ENCODE measurements at regions not wholly inside any gene's neighbourhood (a gene's known extent, or its start where the extent isn't known, plus 50 kb on each side); places are given as distances from the start of the nearest gene placed in this dataset.
"Not testable (repeated sequence)": the region's sequence is repeated elsewhere in the genome, so short reads cannot be mapped to it uniquely, and the experiment has no call there.

DNA sequence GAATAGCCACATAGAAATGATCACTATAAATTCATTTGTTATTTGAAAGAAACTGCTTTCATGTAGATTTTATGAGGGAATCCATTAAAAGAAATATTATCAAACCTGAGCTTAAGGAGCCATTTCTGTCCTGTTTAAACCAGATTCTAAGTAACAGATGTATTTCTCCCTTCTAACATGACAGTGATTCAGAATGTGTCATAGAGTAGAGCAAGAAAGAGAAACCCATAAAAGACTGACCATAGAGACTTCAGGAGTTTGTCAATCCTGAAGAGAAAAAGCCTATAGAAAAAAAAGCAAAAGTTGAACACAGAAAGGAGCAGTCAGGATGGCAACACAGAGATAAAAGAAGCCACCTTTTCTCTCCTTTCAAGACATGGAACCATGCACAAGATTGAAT, 390.6 kb downstream of the PRIM2 start:
- DNase-seq (ENCODE audit: low spot score): not testable (repeated sequence)

DNA sequence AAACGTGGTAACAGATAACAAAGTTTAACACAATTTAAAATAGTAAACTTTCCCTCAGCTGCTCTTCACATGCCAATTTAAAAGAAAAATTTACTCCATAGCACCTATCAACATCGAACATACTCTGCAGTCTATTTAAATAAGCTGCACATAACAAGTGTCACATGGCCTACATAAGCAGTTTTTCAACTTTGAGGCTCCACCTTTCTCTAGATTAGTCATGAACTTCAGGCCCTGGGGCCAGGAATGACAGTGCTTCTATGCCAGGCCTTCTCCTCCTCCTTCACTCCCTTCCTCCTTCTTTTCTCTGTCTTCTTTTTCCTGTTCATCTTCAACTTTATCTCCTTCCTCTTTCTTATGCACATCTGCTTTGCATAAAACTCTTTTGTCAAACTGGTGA, 405.1 kb downstream of the PRIM2 start:
- not testable (repeated sequence) for DNase-seq (ENCODE audit: low spot score)

DNA sequence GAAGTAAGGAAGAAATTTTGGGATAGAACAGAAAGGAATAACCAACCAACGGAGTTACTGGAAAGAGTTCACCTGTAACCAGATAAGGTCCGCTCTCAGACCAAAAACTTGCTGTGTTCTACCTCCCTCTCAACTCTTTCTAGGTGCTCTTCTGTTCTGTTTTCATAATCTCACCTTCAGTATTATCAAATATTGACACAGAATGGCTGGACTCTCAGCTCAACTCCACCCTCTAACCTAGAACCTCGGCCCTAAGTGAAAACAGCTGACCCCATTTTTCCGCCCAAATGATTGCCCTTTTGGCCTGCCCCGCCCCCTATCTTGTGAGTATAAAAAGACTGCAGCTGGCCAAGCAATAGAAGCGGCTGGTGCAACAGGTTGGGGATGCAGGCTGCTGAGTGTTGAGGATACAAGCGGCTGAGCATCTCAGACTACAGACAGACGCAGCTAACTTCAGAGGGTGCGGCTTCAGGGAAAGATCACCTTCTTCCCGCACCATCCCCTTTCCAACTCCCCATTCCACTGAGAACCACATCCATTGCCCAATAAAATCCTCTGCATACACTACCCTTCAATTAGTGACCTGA, 406.5 kb downstream of the PRIM2 start:
- not testable (repeated sequence) for DNase-seq (ENCODE audit: low spot score)

DNA sequence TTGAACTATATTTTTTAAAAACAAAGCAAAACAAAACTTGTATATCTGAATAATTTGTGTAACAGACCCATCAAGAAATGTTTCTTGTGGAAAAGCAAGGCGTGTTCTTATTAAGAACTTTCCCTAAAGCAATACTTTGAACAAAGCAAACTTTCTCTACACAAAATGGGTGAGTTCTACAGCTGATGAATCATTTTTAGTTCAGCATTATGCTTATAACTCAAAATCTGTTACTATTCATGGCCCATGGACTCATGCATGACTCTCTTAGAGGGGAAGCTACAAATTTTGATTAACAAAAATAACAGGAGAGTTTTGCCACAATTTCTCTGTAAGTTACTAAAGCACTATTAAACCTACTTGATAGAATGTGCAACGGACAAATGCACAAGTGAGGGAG, 412.0 kb downstream of the PRIM2 start:
- DNase-seq (ENCODE audit: low spot score): not testable (repeated sequence)

DNA sequence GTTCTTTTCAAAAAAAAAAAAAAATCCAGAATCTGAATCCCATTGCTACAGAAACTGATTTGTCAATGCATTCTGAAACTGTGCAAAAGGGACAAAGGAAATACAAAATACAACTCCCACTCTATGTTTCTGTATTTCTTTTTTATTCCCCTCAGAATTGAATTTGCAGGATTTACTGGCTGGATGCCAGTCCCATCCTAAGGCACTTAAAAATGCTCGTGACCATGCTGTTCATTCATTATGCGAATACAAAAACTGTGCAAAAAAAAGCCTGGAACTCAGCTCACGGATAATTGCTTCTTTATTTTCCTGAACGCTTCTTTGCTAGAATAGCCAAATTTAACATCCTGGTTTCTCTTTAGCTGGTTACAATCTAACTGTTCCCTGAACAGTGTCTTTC, 413.3 kb downstream of the PRIM2 start:
- not testable (repeated sequence) for DNase-seq (ENCODE audit: low spot score)

DNA sequence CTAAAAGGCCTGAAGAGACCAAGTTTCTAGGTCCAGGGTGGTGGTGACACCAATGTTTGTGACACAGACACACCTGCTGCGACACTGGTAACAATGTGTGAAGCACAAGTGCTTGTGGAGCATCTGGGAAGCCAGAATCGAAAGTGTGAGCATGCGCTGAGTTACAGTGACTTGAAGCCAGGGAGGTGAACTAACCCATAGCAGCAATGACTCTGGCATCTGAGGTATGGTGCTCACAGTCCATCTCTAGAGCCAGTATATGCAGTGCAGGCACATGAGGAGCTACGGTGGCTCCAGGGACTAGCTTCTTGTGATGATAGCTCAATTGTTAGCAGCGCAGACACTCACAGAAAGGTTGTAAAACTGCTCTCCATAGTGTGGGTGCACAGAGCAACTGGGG, 430.3 kb downstream of the PRIM2 start:
- DNase-seq (ENCODE audit: low spot score): not testable (repeated sequence)

DNA sequence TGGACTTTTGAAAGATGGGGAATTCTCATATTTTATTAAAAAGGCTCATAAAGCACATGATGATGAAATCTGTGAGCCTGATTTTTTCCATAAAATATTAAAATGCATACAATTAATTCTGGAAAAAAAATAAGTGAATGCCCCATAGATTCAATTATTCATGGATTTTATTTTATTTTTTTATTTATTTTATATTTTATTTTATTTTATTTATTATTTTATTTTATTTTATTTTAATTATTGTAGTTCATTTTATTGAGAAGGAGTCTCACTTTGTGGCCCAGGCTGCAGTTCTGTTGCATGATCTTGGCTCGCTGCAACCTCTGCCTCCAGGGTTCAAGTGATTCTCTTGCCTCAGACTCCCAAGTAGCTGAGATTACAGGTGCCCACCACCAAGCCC, 442.4 kb downstream of the PRIM2 start:
- DNase-seq (ENCODE audit: low spot score): not testable (repeated sequence)

DNA sequence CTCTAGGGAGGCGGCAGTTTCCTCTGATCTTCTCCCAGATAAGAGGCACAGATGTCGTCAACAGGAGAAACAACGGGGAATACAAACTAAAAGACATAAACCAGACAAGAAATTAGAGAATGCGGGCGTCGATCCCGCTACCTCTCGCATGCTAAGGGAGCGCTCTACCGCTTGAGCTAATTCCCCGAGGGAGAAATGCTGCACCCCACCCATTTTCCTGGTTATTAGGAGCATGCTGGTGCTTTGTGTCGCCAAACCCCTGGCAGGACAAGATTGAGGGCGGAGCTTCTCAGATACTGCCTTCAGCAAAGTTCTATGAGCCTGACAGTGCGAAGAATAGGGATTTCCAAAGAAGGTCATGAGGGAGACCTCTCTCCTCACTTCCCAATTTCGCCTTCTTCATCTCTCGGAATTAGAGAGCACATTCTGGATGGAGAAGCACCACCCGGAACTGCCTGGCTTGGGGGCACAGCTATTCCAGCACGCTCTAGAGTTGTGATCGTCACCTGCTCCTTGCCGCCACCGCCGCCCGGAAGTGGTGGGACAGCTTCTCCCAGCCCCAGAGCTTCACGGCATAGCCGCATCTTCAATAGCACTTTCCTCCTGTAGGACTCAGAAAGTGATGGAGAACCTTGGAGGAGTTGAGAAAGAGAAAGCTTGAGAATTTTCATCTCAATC, 475.4 kb downstream of the PRIM2 start:
- not testable (repeated sequence) for DNase-seq (ENCODE audit: low spot score)

DNA sequence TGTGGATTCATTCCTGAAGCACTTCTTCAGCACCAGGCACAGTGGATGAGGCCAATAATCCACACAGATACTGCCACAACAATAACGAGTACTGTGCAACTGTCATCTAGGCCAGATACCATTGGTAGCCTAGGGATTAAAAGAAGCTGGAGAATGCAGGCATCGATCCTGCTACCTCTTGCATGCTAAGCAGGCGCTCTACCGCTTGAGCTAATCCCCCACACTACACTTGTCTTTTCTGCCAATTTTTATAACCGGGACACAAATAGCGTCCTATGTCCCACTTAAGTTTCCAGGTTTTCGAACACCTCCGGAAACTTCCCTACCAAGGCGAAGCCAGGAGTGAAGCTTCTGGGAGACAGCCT, 475.9 kb downstream of the PRIM2 start:
- not testable (repeated sequence) for DNase-seq (ENCODE audit: low spot score)

DNA sequence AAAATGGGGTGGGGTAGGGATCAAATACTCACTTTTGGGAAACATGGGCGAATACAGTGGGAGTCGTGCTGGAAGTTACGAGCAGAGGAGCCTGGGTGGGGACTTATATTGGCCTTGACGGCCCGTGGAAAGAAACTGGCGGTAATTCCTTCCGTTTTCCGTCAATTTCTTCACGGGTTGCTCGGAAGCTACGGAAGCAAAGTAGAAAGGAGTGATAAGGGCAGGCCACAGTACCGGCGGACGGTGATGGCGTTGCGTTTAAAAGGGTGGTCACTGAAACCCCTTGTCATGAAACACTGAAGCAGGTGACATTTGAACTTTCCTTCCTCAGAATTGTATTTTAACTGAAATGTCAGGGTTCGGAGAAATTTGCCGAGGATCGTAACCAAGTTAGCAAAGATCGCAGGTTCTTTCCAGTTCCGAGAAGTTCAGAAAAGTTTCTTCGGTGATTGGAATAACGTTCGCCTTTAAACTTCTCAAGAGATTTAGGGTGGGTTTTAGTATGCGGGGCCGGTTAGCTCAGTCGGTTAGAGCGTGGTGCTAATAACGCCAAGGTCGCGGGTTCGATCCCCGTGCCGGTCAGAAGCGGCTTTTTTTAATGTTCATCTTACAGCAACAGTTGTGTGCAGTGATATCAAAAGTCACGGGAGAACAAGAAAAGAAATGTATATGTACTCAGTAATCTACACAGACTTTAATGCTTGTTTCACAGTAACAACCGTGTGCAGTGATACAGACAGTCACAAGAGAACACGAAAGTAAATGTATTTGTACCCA, 482.5 kb downstream of the PRIM2 start:
- not testable (repeated sequence) for DNase-seq (ENCODE audit: low spot score)

DNA sequence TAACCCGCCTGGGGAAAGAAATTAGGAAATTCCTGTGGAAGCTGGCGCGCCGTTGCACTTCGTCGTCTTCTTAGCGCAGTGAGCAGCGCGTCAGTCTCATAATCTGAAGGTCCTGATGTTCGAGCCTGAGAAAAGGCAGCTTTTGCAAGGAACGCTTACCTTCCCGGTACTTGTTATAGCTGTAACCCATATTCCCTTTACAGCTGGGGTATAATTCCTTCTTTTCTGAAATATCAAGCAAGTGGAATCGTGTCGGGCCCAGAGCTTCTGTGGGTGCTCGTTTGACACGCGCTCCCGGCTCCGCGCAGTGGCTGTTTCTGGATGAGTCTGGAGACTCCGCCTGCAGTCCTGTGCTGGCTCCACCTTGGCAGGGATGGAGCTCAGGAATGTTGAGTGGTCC, 491.2 kb downstream of the PRIM2 start:
- DNase-seq (ENCODE audit: low spot score): not testable (repeated sequence)

DNA sequence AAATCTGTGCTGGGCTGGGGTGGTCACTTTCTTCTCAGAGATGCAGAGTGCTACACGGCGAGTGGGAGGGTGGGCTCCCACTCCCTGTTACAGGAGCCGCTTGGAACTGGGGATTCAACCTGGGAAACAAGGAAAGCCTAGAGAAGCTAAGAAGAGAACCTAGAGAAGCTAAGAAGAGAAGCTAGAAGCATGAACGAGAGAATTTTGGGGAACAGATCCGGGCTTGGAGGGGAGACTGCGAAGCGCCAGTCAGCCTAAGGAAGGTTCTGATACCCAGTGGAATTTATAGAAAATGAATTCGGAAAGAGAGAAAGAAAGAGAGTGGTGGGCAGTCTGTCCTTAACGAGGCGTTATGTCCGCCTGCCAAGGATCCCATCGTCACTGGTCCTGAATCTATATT, 492.0 kb downstream of the PRIM2 start:
- not testable (repeated sequence) for DNase-seq (ENCODE audit: low spot score)

DNA sequence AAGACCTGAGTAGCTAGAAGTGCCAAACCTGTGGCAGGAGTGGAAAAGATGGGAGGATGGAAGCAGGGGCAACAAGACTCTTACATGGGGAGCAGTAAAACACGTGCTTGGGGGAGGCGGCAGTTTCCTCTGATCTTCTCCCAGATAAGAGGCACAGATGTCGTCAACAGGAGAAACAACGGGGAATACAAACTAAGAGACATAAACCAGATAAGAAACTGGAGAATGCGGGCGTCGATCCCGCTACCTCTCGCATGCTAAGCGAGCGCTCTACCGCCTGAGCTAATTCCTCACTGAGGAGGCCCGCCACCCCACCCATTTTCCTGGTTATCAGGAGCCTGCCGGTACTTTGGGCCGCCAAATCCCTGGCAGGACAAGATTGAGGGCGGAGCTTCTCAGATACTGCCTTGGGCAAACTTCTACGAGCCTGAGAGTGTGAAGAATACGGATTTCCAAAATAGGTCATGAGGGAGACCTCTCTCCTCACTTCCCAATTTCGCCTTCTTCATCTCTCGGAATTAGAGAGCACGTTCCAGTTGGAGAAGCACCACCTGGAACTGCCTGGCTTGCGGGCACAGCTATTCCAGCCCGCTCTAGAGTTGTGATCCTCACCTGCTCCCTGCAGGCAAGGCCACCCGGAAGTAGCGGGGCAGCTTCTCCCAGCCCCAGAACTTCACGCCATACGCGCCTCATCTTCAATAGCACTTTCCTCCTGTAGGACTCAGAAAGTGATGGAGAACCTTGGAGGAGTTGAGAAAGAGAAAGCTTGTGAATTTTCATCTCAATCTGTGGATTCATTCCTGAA, 496.0 kb downstream of the PRIM2 start:
- not testable (repeated sequence) for DNase-seq (ENCODE audit: low spot score)

DNA sequence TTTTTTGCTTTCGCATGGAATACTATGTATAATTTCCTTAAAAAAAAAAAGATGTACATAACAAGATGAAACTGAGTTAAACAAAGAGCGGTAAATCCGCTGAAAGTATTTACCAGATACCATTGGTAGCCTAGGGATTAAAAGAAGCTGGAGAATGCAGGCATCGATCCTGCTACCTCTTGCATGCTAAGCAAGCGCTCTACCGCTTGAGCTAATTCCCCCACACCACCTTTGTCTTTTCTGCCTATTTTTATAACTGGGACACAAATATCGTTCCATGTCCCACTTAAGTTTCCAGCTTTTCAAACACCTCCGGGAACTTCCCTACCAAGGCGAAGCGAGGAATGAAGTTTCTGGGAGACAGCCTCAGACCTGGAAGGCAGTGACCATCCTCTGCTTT, 498.4 kb downstream of the PRIM2 start:
- DNase-seq (ENCODE audit: low spot score): not testable (repeated sequence)

DNA sequence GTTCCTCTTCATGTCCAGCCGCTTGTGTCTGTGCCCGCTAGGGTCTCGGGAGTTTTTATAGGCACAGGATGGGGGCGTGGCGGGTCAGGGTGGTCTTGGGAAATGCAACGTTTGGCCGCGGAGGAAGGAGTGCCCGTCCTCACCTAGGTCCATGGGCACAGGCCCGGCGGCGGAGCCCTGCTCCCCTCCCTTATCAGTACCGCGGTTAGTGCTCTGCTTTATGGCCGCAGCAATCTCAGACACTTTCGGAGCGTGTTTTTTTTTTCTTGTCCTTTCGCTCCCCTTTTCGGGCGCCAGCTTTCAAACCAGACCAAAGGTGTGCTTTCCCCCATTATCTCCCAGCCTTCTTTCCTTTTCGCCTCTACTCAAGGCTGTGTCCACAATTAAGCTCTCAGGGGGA, 503.9 kb downstream of the PRIM2 start:
- DNase-seq (ENCODE audit: low spot score): not testable (repeated sequence)

DNA sequence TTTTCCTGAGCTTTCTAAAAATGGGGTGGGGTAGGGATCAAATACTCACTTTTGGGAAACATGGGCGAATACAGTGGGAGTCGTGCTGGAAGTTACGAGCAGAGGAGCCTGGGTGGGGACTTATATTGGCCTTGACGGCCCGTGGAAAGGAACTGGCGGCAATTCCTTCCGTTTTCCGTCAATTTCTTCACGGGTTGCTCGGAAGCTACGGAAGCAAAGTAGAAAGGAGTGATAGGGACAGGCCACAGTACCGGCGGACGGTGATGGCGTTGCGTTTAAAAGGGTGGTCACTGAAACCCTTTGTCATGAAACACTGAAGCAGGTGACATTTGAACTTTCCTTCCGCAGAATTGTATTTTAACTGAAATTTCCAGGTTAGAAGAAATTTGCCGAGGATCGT, 505.0 kb downstream of the PRIM2 start:
- not testable (repeated sequence) for DNase-seq (ENCODE audit: low spot score)

DNA sequence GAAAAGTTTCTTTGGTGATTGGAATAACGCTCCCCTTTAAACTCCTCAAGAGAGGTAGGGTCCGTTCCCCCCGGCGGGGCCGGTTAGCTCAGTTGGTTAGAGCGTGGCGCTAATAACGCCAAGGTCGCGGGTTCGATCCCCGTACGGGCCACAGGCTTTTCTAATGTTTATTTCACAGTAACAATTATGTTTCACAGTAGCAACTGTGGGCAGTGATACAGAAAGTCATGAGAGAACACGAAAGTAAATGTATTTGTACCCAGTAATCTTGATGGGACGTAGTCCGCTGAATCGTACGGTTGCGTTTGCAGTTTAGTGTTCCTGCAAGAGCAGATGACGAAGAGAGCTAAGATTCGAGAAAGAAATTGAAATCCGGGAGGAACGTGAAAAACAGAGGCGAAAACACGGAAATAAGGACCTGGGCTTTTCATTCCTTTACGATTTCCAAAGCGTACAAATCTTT, 505.5 kb downstream of the PRIM2 start:
- DNase-seq (ENCODE audit: low spot score): no peak

DNA sequence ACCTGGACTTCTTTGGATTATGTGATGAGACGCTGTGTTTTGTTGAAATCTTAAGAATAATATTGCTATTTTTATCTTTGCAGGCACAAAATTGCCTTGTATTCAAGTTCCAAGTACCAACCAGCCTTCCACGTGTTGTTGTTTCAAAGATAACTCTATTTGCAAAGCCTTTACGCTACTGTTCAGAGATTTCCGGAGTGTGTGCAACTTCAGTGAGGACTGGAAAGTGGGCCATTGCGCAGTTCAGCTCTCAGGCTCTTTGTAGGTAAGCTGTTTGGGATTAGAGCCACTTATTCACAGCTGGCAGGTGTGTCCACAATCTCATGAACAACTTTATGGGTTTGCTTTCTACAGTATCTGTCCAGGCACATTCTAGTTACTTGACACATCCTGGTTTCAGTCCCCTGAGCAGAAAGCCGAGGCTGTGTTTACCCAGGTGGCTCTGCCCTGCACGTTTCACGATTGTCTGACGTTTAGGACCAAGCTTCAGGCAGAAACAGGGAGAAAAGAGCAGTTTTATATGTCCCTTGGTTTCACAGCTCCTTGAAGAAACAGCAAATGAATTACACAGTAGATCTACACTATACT, 520.3 kb downstream of the PRIM2 start:
- DNase-seq (ENCODE audit: low spot score): not testable (repeated sequence)

DNA sequence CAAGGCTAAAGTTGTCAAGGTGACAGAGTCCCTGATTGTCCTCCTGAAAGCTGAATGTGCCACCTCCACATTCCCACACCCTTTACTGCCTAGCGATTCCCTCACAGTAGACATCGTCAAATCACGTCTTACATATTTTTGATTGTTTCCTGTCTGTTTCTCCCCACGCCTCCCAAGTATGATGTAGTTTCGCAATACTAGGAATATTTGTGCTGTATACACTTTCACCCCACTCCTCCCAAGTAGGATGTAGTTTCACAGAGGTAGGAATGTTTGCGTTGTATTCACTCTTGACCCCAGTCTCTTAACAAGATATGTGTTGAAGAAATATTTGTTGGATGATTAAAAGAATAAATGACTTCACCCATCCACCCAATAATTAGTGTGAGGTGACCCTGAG, 524.1 kb downstream of the PRIM2 start:
- not testable (repeated sequence) for DNase-seq (ENCODE audit: low spot score)

DNA sequence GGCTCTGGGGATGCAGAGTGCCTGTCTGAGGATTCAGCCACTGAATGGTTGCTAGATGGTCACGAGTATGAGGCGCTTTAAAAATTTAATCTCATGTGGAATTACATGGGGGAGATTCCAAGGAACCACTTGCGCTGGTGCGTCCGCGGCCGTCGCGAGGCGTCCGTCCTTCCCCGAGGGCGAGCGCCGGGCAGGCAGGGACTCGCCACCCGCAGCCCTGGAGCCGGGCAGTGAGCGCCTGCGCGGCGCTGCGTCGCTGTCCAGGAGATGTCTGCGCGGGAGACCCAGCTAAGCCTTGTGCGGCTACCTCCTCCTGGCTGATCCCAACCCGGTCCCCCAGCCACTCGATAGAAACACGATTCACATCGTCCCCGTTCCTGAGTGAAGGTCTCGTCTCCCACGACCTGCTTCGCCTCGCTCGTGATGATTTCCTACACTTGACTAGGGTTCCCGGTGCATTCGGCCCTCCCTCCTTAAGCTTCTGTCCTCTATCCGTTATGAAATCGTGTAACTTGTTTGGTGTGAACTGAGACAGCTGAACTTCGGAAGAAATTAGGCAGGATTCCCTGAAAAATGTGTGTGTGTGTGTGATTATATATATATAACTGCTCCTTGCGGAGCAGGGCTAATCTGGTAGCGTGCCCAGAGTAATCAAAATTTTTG, 536.4 kb downstream of the PRIM2 start:
- DNase-seq (ENCODE audit: low spot score): not testable (repeated sequence)

All from hematopoietic multipotent progenitor cell treated with erythropoietin and hydrocortisone succinate and interleukin-3 and kit ligand, for 15 days (in vitro differentiated cells).